ENCODE measurements at regions not wholly inside any gene's neighbourhood (a gene's known extent, or its start where the extent isn't known, plus 50 kb on each side); places are given as distances from the start of the nearest gene placed in this dataset.

- TF ChIP-seq CTCF (IDR thresholded peaks at IDR 0.05) = no peak
- no peak for TF ChIP-seq EP300 (IDR thresholded peaks at IDR 0.05)
- no peak for TF ChIP-seq POLR2A (IDR thresholded peaks at IDR 0.05)
Measured at GRCh38 chr3:181265750-181266333, 276.3 kb upstream of the DNAJC19 start.
